PC-3 (cell line): ENCODE measurements at regions not wholly inside any gene's neighbourhood (a gene's known extent, or its start where the extent isn't known, plus 50 kb on each side); places are given as distances from the start of the nearest gene placed in this dataset.

Experiments used
- CTCF ChIP-seq: fragments of 300-600 bp; sonication (generic); conservative IDR thresholded peaks from 2 replicates; pipeline ENCODE4 v1.5.1; 2017; ENCODE audit warnings: antibody characterized with exemption, low read depth, mild to moderate bottlenecking, low read length
- EZH2 ChIP-seq: fragments of 300-600 bp; sonication (generic); IDR thresholded peaks from one replicate; pipeline ENCODE4 v1.6.1; 2017; ENCODE audit warnings: antibody characterized with exemption, mild to moderate bottlenecking, low read length; ENCODE audit not compliant: unreplicated experiment

- TF ChIP-seq CTCF = no peak
- no peak for TF ChIP-seq EZH2
These were observed 328.5 kb downstream of the HNRNPD start for GRCh38 chr4:82045267-82045666.
